ENCODE measurements at regions not wholly inside any gene's neighbourhood (a gene's known extent, or its start where the extent isn't known, plus 50 kb on each side); places are given as distances from the start of the nearest gene placed in this dataset.

GRCh38 chr10:3648576-3648975 lies 136.4 kb downstream of the KLF6 start:
- no peak for DNase-seq
- no peaks in the 10 kb centered on the region for H3K27me3 ChIP-seq
- TF ChIP-seq POLR2A (IDR thresholded peaks at IDR 0.05), result no peak
- TF ChIP-seq CTCF (IDR thresholded peaks at IDR 0.05 in 4 of 5, conservative IDR thresholded peaks at IDR 0.05 in 1 of 5), result no peak
- no peak overlapping the region for H3K4me3 ChIP-seq
- no peaks in the 10 kb centered on the region for H3K4me1 ChIP-seq
- in situ Hi-C loops (cut with MboI; ENCODE audit: low sequenced_read_pairs in 4 of 4) (no loop called here), intact Hi-C loops (cut with DNase I; ENCODE audit: low total_unique reads) (no loop called here)
- no peaks in the 10 kb centered on the region for H3K9me3 ChIP-seq
- H3K27ac ChIP-seq, result no peak overlapping the region
- ATAC-seq, result no peak
- H3K36me3 ChIP-seq, result no peaks in the 10 kb centered on the region

- Histone ChIP-seq H3K9me3 (no peaks in the 10 kb centered on the region), H3K36me3 (no peaks in the 10 kb centered on the region), H3K27me3 (no peaks in the 10 kb centered on the region), H3K4me3 (no peak overlapping the region), H3K27ac (no peak overlapping the region), H3K4me1 (no peaks in the 10 kb centered on the region)
- intact Hi-C loops (cut with DNase I; ENCODE audit: low total_unique reads), result no loop called here
- no peak for TF ChIP-seq CTCF (IDR thresholded peaks at IDR 0.05 in 4 of 5, conservative IDR thresholded peaks at IDR 0.05 in 1 of 5)
- TF ChIP-seq POLR2A (IDR thresholded peaks at IDR 0.05), result no peak
- DNase-seq, result no peak
- ATAC-seq, result no peak
- in situ Hi-C loops (cut with MboI; ENCODE audit: low sequenced_read_pairs in 4 of 4), result no loop called here
These were observed 136.8 kb downstream of the KLF6 start for GRCh38 chr10:3648170-3648569.

GRCh38 chr10:3647074-3647473 lies 137.9 kb downstream of the KLF6 start:
- no peak overlapping the region for H3K27ac ChIP-seq
- H3K27me3 ChIP-seq, result no peaks in the 10 kb centered on the region
- H3K9me3 ChIP-seq, result no peaks in the 10 kb centered on the region
- no peak overlapping the region for H3K4me3 ChIP-seq
- ATAC-seq (no peak), DNase-seq (no peak)
- in situ Hi-C loops (cut with MboI; ENCODE audit: low sequenced_read_pairs in 4 of 4), result no loop called here
- H3K4me1 ChIP-seq, result no peaks in the 10 kb centered on the region
- no peaks in the 10 kb centered on the region for H3K36me3 ChIP-seq
- intact Hi-C loops (cut with DNase I; ENCODE audit: low total_unique reads), result no loop called here
- TF ChIP-seq CTCF (IDR thresholded peaks at IDR 0.05 in 4 of 5, conservative IDR thresholded peaks at IDR 0.05 in 1 of 5) (no peak), POLR2A (IDR thresholded peaks at IDR 0.05) (no peak)

GRCh38 chr10:3645406-3645805 lies 139.6 kb downstream of the KLF6 start:
- Histone ChIP-seq H3K27me3 (no peaks in the 10 kb centered on the region), H3K4me3 (no peak overlapping the region), H3K36me3 (no peaks in the 10 kb centered on the region), H3K27ac (no peak overlapping the region), H3K4me1 (no peaks in the 10 kb centered on the region), H3K9me3 (no peaks in the 10 kb centered on the region)
- in situ Hi-C loops (cut with MboI; ENCODE audit: low sequenced_read_pairs in 4 of 4) (no loop called here), intact Hi-C loops (cut with DNase I; ENCODE audit: low total_unique reads) (no loop called here)
- ATAC-seq (no peak), DNase-seq (no peak)
- TF ChIP-seq POLR2A (IDR thresholded peaks at IDR 0.05), result no peak
- TF ChIP-seq CTCF (IDR thresholded peaks at IDR 0.05 in 4 of 5, conservative IDR thresholded peaks at IDR 0.05 in 1 of 5), result no peak

GRCh38 chr10:3640816-3641215 lies 144.2 kb downstream of the KLF6 start:
- Histone ChIP-seq H3K4me3 (no peak overlapping the region), H3K9me3 (no peaks in the 10 kb centered on the region), H3K36me3 (no peaks in the 10 kb centered on the region), H3K27me3 (no peaks in the 10 kb centered on the region), H3K27ac (no peak overlapping the region), H3K4me1 (no peaks in the 10 kb centered on the region)
- DNase-seq (no peak), ATAC-seq (no peak)
- intact Hi-C loops (cut with DNase I; ENCODE audit: low total_unique reads) (no loop called here), in situ Hi-C loops (cut with MboI; ENCODE audit: low sequenced_read_pairs in 4 of 4) (no loop called here)
- TF ChIP-seq POLR2A (IDR thresholded peaks at IDR 0.05) (no peak), CTCF (IDR thresholded peaks at IDR 0.05 in 4 of 5, conservative IDR thresholded peaks at IDR 0.05 in 1 of 5) (no peak)

Measured in gastrocnemius medialis (tissue), 4 donors.